Panc1 (cell line): ENCODE measurements at regions not wholly inside any gene's neighbourhood (a gene's known extent, or its start where the extent isn't known, plus 50 kb on each side); places are given as distances from the start of the nearest gene placed in this dataset.

Experiments used
- ATAC-seq: fragments of 200-7000 bp; cut with Tn5 transposase; 2 replicates; pipeline ENCODE4 v1.9.1; 2020; ENCODE audit warnings: mild to moderate bottlenecking, moderate library complexity
- BruUV-seq: library from RNA; stranded (reverse); fragments of 400-500 nt; replicated peaks from 2 replicates; lab custom pipeline; 2021; lab: Mats Ljungman, UMichigan
- CTCF ChIA-PET: fragments of 300-600 bp; sonication (Branson Sonifier 250); formaldehyde crosslinking; loops from one replicate; lab custom pipeline; 2022; ENCODE audit warnings: antibody characterized with exemption; lab: Charles Lee
- POLR2A ChIA-PET: fragments of 300-600 bp; sonication (Branson Sonifier 250); formaldehyde crosslinking; loops from one replicate; lab custom pipeline; 2022; ENCODE audit warnings: antibody characterized with exemption; lab: Charles Lee
- DNase-seq: peaks from one replicate; pipeline ENCODE4 v3.0.0-alpha.2; 2010; ENCODE audit warnings: low read depth, low spot score
- H3K27ac ChIP-seq: 2 replicates; pipeline ENCODE4 v1.5.1; 2011; ENCODE audit warnings: mild to moderate bottlenecking, low read length, inconsistent platforms
- H3K27me3 ChIP-seq: fragments of 200-500 bp; sonication (Bioruptor generic); 2 replicates; pipeline ENCODE4 v1.6.0; 2014; ENCODE audit warnings: low read length, inconsistent platforms; ENCODE audit not compliant: control insufficient read depth, insufficient read depth
- H3K36me3 ChIP-seq: fragments of 200-500 bp; sonication (Bioruptor generic); 2 replicates; pipeline ENCODE4 v1.5.1; 2014; ENCODE audit warnings: inconsistent platforms, mild to moderate bottlenecking, low read length, moderate library complexity; ENCODE audit not compliant: control insufficient read depth, insufficient read depth
- H3K4me1 ChIP-seq: 2 replicates; pipeline ENCODE4 v1.5.1; 2011; ENCODE audit warnings: inconsistent platforms, mild to moderate bottlenecking, low read length, moderate library complexity; ENCODE audit not compliant: control insufficient read depth, insufficient read depth
- H3K4me3 ChIP-seq, 2 experiments: 2 replicates each; pipeline ENCODE4 v1.5.1; 2011 to 2012; ENCODE audit warnings: low read depth in 2 of 2, low read length in 2 of 2, mild to moderate bottlenecking in 2 of 2, inconsistent platforms in 1 of 2, moderate library complexity in 1 of 2
- H3K9me3 ChIP-seq: fragments of 200-500 bp; sonication (Bioruptor generic); 2 replicates; pipeline ENCODE4 v1.5.1; 2014; ENCODE audit warnings: low read depth, mild to moderate bottlenecking, inconsistent platforms, low read length, moderate library complexity; ENCODE audit not compliant: control insufficient read depth, insufficient read depth
- CTCF ChIP-seq: fragments of 450-650 bp; IDR thresholded peaks from 2 replicates; pipeline ENCODE4 v1.5.1; 2017; ENCODE audit warnings: mild to moderate bottlenecking
- POLR2AphosphoS5 ChIP-seq: IDR thresholded peaks from 2 replicates; pipeline ENCODE4 v1.6.1; 2012; ENCODE audit warnings: mild to moderate bottlenecking, low read depth, low read length, moderate library complexity
- SIN3A ChIP-seq: IDR thresholded peaks from 2 replicates; pipeline ENCODE4 v1.6.1; 2012; ENCODE audit warnings: low read depth, mild to moderate bottlenecking, low read length, moderate library complexity, borderline replicate concordance; ENCODE audit not compliant: insufficient read depth
- TCF7L2 ChIP-seq: IDR thresholded peaks from 2 replicates; pipeline ENCODE4 v1.6.1; 2011; ENCODE audit warnings: mild to moderate bottlenecking, low read depth, low read length, inconsistent platforms
- in situ Hi-C: cut with HindIII; loops from 2 replicates; pipeline ENCODE4 v1.10.0; 2016; ENCODE audit warnings: low sequenced_read_pairs, low pct_unique_long_range_greater_than_20kb
- intact Hi-C: fragments of 100-400 bp; cut with micrococcal nuclease; formaldehyde crosslinking; loops from one replicate; pipeline ENCODE4 v1.10.0; 2022; ENCODE audit not compliant: unreplicated experiment
- TF ChIP-seq, protein P1 (sequence below), 2 experiments: IDR thresholded peaks; 2 replicates each; pipeline ENCODE4 v1.6.1; 2011 to 2012; ENCODE audit warnings: low read depth in 2 of 2, control low read depth in 1 of 2, low read length in 1 of 2, mild to moderate bottlenecking in 1 of 2, moderate library complexity in 1 of 2; ENCODE audit not compliant: insufficient read depth in 1 of 2

DNA sequence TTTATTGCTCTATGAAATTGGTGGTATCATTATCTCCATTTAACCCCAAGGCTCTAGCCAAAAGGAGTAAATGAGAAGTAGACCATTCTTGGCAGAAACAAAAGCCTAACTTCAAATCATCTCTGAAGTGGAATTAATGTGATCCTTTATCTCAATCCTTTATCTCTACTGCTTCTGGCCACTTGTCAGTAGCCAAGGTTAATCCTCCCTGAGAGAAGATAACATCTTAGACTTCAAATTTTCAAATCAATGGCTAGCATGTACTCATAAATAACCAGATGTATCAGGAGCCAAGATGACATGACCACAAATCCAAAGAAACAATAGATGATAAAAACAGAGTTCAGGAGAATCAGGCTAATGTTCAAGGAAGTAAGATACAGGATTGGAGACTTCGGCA lies 123.1 kb upstream of the RASSF8 start:
- ATAC-seq, result no peak
- in situ Hi-C loops, result no loop called here
- Histone ChIP-seq H3K27ac (no peak overlapping the region), H3K9me3 (no peaks in the 10 kb centered on the region), H3K4me3 (no peak overlapping the region), H3K4me1 (peaks cover 5% of the 10 kb centered on the region; the same call in 1 of the 2 replicates), H3K36me3 (no peaks in the 10 kb centered on the region), H3K27me3 (peaks cover 27% of the 10 kb centered on the region; the same call in 1 of the 2 replicates)
- TF ChIP-seq TCF7L2 (no peak), SIN3A (no peak), POLR2AphosphoS5 (no peak), CTCF (no peak)
- TF ChIP-seq, protein P1, sequence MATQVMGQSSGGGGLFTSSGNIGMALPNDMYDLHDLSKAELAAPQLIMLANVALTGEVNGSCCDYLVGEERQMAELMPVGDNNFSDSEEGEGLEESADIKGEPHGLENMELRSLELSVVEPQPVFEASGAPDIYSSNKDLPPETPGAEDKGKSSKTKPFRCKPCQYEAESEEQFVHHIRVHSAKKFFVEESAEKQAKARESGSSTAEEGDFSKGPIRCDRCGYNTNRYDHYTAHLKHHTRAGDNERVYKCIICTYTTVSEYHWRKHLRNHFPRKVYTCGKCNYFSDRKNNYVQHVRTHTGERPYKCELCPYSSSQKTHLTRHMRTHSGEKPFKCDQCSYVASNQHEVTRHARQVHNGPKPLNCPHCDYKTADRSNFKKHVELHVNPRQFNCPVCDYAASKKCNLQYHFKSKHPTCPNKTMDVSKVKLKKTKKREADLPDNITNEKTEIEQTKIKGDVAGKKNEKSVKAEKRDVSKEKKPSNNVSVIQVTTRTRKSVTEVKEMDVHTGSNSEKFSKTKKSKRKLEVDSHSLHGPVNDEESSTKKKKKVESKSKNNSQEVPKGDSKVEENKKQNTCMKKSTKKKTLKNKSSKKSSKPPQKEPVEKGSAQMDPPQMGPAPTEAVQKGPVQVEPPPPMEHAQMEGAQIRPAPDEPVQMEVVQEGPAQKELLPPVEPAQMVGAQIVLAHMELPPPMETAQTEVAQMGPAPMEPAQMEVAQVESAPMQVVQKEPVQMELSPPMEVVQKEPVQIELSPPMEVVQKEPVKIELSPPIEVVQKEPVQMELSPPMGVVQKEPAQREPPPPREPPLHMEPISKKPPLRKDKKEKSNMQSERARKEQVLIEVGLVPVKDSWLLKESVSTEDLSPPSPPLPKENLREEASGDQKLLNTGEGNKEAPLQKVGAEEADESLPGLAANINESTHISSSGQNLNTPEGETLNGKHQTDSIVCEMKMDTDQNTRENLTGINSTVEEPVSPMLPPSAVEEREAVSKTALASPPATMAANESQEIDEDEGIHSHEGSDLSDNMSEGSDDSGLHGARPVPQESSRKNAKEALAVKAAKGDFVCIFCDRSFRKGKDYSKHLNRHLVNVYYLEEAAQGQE (IDR thresholded peaks at IDR 0.05; ENCODE audit: insufficient read depth in 1 of 2, low read depth in 2 of 2, low read length in 1 of 2), result no peak
- intact Hi-C loops, result no loop called here
- ChIA-PET CTCF (no interaction called here), POLR2A (no interaction called here)
- BruUV-seq, result no TSS peak
- DNase-seq, result no peak

GRCh38 chr12:25838007-25838406 lies 120.5 kb upstream of the RASSF8 start:
- H3K27ac ChIP-seq, result no peak overlapping the region
- peaks cover 5% of the 10 kb centered on the region; the same call in 1 of the 2 replicates for H3K4me1 ChIP-seq
- ChIA-PET POLR2A (no interaction called here), CTCF (no interaction called here)
- peaks cover 24% of the 10 kb centered on the region; the same call in 1 of the 2 replicates for H3K27me3 ChIP-seq
- no peaks in the 10 kb centered on the region for H3K36me3 ChIP-seq
- TF ChIP-seq CTCF (no peak), SIN3A (no peak), POLR2AphosphoS5 (no peak), TCF7L2 (no peak)
- TF ChIP-seq, protein P1 (IDR thresholded peaks at IDR 0.05; ENCODE audit: insufficient read depth in 1 of 2, low read depth in 2 of 2, low read length in 1 of 2), result no peak
- no peak overlapping the region for H3K4me3 ChIP-seq
- DNase-seq, result no peak
- in situ Hi-C loops, result no loop called here
- BruUV-seq, result no TSS peak
- ATAC-seq, result no peak
- no peaks in the 10 kb centered on the region for H3K9me3 ChIP-seq
- intact Hi-C loops, result no loop called here
